Activated CD4-positive, alpha-beta T cell treated with anti-CD3 and anti-CD28 coated beads, Interleukin-2, amount 50 U/mL, for 16 hours (primary cell): ENCODE measurements at regions not wholly inside any gene's neighbourhood (a gene's known extent, or its start where the extent isn't known, plus 50 kb on each side); places are given as distances from the start of the nearest gene placed in this dataset.

Source experiments
- DNase-seq: peaks from one replicate; pipeline ENCODE4 v3.0.0-alpha.2; 2020

DNA sequence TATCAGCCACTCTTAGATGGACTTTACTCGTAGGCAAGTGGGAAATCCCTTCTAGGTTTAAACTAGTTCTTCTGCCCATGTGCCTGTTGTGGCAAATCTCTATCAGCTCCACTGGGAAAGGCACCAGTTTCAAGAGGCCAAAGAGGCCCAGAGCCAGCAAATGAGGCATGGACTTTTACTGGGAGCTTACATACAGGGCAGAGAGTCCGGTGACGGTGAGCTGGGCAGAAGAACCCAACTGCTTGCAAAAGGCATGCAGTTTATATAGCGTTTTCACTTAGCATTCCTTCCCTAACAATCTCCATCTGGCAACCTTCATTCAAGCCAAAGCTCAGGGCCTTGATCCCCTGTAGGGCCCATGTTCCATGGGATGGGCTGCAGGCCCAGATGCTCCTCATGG lies 93.0 kb upstream of the C3orf80 start:
- no peak for DNase-seq

DNA sequence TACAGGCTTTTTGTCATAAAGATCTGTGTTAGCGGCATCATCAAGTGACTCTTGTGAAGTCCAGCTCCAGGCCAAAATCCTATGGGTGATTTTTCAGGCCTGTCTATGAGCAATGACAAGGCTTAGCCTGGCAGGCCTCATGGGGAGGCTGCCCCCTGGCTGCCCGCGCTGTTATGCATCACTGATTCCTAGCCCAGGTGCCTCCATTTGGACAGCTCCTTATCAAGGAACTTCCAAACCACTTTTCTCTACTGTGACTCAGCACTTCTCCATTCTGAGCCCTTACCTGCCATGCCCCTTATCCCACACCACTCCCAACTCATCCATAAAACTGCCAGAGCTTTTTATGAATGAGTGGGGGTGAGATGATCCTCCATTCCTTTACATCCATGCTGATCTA lies 91.5 kb upstream of the C3orf80 start:
- no peak for DNase-seq

DNA sequence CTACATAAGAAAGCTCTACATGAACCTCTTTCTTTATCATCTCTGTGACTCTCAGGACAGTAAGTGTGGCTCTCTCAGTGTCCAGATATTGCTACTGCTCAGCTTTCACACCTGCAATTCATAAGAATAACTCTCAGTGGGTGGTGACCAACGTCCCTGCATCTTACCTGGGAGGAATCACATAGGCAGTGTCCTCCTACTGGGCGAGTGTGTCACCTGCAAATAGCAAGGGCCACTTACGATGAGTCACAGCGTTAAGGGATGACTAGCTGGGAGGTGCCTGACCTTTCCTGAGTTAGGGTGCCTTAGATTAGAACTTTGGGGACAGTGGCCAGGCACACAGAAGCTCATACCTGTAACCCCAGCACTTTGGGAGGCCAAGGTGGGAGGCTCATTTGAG lies 90.8 kb upstream of the C3orf80 start:
- no peak for DNase-seq

DNA sequence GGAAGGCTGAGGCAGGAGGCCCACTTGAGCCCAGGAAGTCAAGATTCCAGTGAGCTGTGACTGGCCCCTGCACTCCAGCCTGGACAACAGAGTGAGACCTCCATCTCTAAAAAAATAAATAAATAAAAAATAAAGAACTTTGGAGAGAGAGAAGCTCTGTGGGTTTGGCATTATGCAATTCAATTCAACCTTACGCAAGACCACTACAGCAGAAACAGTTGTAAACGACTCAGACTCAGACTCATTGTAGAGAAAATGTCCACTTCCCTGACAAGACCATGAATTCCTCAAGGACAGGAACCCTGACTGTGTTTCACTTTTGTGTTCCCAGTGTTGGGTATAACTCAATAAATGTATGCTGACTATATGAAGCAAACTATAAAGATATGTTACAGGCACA lies 90.3 kb upstream of the C3orf80 start:
- DNase-seq: no peak

DNA sequence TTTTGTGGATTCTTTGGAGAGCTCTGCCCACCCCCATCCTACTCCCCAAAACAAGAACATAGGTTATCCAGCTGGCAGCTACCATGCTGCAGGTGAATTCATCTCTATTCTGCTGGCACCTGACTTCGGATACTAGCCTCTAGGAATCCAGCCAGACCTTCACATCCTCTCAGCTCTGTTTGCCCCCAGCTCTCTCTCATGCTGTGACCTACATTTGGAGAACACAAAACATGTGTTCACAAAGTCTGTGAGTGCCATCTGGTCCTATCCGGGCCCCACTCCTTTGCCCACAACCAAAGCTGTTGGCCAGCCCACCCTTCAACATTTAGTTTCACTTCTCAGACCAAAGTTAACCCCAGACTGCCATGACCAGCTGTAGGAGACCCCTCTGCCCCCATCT lies 89.4 kb upstream of the C3orf80 start:
- DNase-seq: no peak

DNA sequence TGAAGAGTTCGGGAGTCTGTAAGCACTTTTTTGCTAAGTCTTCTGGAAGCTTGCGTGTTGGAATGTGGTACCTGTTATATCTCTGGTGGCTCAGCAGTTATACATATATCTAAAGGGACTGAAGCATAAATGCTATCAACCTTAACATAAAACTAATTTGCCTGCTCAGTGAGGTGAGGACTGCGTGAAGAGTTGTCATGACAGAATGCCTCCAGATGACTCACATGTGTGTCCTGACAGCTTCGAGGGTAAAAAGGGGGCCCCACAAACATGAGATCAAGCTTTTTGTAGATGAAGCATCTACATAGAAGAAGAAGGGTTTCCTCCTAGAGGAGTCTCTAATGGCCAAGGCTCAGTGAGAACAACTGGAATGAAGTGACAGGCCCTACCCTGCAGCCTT lies 88.8 kb upstream of the C3orf80 start:
- DNase-seq: no peak

DNA sequence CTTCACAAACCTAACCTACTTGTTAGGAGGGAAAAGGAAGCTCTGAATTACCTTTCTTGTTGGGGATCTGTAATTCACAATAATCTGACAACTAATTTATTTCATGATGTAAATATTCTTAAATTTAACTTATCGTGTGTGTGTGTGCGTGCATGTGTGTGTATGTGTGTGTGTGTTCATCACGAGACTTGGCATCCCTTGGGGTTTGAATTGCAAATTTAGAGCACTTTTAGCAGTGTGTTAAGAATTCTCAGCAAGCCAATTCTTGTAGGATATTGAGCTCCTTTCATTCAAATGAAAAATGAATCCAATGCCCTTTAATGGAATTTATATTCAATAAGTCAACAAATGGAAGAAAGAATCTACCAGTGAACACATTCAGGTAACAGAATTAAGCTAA lies 85.9 kb upstream of the C3orf80 start:
- no peak for DNase-seq

DNA sequence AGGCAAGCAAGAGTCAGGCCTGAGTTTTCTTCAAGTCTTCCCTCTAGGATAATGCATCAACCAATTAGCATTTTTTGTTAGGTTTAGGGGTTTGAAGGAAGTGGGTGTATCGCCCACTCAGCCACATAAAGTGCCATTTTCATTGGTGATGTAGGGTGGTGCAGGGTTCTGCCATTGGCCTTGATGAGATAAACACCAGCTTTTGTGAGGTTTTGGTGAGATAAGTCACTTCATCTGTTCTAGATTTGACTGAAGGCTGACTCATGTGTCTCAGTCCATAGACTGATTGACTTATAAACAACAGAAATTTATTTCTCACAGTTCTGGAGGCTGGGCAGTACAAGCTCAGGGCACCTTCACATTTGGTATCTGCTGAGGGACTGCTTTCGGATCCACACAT lies 84.5 kb upstream of the C3orf80 start:
- peak; percentile 76 for DNase-seq

DNA sequence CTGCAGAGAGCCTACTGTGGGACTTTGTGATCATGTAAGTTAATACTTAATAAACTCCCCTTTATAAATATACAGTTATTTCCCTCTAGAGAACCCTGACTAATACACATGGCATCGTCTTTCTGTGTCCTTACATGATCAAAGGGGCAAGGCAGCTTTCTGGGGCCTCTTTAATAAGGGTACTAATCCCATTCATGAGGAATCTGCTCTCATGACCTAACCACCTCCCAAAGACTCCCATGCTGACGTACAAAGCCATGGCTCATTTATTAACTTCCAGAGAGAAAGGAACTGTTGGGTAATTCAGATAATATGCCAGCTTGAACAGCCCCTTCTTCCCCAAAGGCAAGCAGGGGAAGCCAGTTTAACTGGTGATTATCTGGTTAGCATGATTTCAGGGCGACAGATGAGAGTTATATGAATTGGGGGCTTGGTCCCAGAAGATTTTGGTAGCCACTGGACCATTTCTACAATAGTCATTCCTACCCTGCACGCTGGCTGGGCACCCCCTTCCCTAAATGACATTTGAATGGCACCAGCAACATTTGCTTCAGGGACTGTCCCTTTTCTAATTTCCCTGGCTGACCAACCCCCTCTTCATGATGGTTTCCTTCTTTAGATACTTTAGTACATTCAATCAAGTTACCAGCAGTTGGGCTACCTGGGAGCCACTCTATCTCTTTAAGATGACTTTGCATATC lies 83.6 kb upstream of the C3orf80 start:
- DNase-seq: no peak

DNA sequence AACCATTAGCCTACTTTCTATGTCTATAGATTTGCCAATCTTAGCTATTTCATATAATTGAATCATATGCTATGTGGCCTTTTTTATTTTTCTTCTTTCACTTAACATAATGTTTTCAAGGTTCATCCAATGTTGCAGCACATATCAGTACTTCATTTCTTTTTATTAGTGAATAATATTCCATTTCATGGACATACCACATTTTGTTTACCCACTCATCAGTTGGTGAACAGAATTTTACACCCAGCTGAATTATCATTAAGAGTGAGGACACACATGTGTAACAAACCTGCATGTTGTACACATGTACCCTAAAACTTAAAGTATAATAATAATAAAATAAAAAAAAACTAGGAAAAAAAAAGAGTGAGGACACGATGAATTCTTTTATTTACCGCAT lies 81.7 kb upstream of the C3orf80 start:
- DNase-seq: no peak

DNA sequence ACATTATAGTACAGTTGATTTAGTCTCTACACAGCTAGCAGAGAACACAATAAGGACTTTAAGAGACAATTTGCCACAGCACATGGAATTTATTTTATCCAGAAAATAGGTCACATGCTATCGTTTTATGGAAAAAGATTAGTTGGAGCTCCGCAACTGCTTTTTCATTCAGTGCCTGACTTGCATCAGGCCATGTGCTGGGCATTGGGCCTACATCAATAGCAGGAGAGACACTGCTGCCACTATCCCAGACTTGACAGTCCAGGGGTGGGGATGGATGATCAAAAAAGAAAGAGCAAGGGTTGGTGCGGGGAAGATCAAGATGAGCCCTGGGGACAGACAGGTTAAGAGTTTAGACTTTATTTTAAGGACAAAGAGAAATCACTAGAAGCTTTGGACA lies 75.2 kb upstream of the C3orf80 start:
- DNase-seq: no peak

DNA sequence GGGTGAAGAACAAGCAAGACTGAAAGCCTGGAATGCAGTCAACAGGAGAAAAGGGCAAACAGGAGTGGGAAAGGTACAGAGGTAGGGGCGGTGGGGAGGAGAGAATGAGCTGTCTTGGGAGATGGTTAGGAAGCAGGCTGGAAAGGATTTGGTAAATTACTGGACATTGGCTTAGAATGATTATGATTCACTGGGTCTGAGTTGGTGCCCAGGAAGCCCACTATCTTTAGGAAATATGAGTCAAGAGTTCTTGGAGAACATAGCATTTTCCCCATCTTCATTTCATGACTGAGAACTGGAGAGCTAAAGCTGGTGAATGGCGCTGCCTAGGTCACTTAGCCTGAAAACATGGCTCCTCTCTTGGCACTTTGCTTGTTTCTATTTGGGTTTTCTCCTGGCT lies 74.7 kb upstream of the C3orf80 start:
- DNase-seq: no peak

DNA sequence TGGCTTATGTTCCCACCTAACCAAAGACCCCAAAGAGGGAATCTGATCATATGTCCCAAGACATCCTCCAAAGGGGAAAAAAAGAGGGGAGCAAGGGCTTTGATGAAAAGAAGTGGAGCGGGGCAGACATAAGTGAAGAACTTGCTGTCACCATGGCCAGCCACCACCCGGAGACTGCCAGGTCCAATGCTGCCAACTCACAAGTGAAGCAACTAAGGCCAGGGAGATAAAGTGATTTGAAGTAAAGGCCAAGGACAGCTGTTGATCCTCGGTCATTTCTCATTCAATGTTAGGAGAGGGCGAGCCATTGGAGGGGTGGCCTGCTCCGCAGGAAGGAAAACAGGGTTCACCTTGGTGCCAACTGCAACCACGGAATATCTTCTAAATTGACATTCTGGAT lies 72.6 kb upstream of the C3orf80 start:
- no peak for DNase-seq

DNA sequence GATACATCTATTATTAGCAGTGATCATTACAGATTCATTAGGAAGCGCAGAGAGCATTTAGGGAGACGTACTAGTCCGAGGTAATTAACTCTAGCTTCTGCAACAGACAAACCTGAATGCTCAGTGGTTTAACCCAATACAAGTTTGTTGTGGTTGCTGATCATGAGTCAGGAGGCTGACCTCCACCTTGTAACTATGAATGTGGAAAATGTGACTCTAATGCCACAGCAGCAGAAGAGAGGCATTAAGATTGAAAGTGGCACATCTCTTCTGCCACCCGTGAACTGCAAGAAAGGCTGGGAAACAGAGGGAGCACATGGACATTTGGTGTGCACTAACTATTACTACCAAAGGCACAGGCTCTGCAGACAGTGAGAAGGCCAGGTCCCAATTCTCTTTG lies 71.2 kb upstream of the C3orf80 start:
- DNase-seq: peak; percentile 33

DNA sequence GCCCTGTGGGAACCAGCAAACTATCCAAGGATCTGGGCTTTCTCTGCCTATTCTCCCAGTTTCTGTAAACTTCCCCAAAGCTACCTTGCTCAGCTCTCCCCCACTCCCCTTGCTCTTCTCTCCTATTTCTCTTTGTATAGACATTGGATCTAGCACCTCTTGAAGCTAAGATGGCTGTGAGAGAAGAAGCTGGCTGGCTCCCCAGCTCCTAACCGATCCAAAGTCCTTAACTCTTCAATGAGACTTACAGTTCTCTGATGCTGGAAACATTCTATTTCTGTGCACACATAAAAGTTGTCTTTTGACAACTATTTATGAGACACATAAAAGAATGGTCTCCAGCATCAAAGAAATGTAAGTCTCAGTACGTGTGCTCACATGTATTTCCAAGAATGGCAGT lies 70.6 kb upstream of the C3orf80 start:
- DNase-seq: no peak

DNA sequence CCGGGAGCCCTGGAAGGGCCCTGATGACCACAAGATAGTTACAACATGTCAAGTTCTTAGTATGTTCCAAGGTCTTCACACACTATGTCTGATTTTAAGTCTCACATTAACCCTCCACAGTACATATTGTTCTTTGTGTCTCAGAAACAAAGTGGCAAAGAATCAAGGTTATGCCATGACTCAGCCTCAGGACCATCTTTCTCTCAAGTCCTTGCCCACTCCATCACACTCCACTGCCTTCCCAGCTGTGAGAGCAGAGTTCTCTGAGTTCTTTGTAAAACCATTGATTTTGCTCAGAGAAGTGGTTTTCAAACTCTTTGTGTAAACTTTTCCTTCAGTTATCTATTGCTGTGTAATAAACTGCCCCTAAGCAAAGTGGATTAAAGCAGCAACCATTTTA lies 67.9 kb upstream of the C3orf80 start:
- DNase-seq: no peak

DNA sequence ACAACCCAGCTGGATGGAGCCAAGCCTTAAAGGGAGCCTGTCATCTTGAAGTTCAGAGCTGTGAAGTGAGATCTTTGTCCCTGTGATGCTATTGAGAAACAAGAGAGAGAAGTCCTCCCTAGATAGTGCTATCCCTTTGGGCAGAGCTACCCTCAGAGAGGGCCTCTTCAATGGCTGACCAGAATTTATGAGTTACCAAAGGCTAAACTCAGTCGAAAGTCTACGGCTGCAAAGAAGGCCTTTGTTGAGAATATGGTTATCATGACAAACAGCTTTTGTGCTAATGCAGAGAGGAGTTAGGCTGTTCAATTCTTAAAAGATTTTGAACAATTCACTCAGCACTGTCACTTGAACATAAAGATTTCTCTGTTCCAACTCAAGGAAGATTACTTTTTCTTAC lies 65.9 kb upstream of the C3orf80 start:
- no peak for DNase-seq

DNA sequence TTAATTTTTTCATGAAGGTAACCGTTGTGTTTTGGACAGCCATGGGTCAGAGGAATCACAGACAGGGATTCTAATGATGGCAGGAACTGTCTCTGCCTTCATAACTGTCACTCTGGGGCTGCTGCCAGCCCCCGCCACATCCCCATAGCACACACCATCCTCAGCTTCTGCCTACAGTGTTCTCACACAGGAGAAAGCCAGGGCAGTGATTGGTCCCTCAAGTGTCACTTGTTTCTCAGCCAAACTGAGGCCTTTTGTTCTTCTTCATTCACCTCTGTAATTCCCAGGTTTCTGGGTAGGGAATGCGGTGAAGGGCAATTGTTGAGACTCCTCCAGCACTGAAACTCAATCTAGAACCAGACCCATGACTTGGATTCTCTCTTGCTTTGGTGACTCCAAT lies 65.4 kb upstream of the C3orf80 start:
- no peak for DNase-seq

DNA sequence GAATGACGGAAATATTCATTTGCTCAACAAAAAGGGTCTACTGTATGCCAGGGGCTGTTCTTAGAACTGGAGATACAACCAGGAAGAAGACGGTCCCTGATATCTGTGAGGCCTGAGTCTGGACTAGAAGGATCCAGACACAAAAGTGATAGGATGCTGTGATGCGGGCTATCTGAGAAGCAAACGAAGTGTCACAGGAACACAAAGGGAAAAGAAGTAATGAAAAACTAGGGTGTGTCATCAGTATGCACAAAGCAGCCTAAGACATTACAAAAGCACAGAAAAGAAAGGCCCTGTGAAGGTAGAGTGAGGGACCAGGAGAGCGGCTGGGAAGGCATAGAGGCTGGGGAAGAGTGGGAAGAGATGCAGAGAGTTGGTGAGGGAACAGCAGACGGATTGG lies 63.3 kb upstream of the C3orf80 start:
- no peak for DNase-seq

DNA sequence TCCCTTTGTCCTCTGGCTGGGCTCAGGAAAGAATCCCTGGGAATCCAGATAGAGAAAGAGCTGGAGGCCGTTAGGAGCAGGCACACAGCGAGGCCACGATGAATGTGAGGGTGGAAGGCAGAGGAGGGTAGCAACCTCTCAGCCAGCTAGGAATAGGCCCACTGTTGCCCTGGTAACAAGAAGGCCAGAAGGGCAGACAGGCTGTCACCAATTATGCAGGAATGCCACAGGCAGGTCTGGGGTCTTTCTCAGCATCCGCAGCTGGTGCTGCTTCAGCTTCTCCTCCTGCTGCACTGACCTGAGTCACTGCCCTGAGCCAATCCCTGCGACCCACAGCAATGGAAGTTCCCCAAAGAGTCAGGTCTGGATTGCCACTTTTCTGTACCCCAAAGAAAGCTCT lies 62.8 kb upstream of the C3orf80 start:
- no peak for DNase-seq

DNA sequence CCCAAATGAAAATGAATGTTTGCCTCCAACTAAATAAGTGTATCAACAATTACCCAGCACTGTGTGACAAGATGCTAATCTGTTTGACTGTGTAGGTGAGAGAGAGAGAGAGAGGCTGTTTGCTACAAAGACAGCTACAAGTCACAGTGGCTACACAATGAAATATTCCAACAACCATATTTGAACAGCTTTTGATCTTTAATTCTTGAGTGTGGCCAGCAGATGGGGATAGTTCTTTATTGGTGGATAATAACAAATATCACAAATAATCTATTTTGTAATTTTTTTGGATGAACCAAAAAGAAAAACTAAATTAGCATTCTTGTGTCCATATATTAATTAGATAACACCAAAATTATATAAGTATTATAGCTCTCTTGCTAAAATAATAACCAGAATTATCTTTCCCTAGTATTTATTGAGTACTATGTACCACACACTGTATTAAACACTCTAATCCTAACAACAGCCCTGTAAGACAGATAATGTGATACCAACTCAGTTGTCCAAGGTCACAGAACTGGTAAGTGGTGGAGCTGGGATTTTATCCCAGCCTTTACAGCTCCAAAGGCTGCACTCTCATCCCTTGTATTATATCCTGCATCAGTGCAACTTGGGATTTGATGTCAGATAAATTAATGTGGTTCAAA lies 61.9 kb upstream of the C3orf80 start:
- no peak for DNase-seq

DNA sequence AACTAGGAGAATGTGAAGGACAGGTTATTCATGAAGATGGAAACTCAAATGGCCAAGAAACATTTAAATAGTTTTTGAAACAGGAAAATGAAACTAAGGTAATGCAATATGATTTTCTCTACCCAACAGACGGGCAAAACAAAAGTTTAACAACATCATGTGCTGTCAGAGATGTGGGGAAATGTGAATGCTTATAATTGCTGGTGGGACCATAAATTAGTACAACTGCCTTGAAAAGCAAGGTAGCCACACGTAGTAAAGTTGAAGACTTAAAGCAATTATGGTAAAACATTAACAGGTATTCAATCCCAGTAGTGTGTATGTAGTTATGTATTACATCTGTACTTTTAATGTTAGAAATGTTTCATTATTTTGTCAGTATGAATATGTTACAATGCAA lies 57.0 kb upstream of the C3orf80 start:
- no peak for DNase-seq

DNA sequence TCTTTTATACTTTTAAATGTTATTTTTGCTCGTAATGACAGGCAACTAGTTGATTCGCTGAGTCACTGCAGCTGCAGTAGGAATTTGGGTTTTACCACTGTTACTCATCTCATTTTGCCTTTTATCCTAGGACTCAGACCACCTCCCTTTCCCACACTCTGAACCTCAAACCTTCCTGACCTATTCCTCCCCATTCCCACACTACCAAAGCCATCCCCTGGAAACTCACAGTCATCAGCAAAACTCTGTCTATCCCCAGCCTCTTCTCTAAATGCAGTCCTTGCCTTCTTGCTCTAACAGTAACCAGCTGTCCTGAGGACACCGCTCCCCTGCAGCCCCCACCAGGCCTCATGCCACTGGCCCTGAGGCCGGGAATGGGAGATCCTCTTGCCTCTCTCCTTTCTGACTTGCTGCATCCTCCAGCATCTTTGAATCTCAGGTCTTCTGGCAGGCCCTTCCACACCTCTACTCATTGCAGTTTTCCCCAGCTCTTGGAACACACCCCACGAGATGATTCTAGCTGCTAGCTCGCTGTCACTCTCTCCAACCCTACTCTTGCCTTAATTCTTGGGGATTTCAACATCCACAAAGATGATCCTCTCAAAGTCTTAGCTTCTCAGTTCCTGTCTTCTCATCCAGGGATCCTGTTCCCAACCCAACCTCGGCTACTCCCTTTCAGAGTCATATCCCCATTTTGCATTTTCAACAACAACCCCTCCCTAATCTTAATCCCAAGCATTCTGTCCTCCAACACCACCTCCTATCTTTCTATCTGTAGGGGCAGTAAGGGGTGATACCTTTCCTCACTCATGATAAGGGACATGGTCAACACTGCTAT lies 55.9 kb upstream of the C3orf80 start:
- no peak for DNase-seq
